AG10803 (cell line): ENCODE measurements at regions not wholly inside any gene's neighbourhood (a gene's known extent, or its start where the extent isn't known, plus 50 kb on each side); places are given as distances from the start of the nearest gene placed in this dataset.
"Not testable (repeated sequence)": the region's sequence is repeated elsewhere in the genome, so short reads cannot be mapped to it uniquely, and the experiment has no call there.

ENCODE experiments used
- DNase-seq: peaks from one replicate; pipeline ENCODE4 v3.0.0; 2010; ENCODE audit warnings: low read depth
- H3K4me3 ChIP-seq: 2 replicates; pipeline ENCODE4 v1.5.1; 2011; ENCODE audit warnings: mild to moderate bottlenecking, low read length, control low read depth
- CTCF ChIP-seq: conservative IDR thresholded peaks from 2 replicates; pipeline ENCODE4 v1.5.1; 2011; ENCODE audit warnings: mild to moderate bottlenecking, low read length, control low read depth, inconsistent platforms

DNA sequence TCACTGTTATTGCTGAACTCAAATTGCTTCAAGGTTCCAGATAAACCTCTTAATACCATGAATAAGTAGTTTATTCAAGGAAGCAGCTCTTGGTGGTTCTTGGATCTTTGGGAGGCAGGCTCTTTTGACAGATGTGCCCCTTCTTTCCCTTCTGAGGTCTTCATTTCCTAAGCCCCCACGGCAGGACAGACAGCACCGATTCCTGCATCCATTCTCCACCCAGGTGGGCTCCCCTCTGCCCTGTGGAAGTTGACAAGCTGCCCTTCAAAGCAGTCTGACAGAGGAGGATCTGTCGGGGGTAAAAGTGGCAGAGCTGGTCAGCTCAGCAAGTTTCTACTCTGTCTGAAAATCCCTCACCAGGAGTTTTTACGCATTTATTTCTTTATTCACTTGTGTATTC lies 605.3 kb upstream of the B3GAT1 start:
- no peak for DNase-seq
- no peak overlapping the region for H3K4me3 ChIP-seq
- TF ChIP-seq CTCF = no peak

DNA sequence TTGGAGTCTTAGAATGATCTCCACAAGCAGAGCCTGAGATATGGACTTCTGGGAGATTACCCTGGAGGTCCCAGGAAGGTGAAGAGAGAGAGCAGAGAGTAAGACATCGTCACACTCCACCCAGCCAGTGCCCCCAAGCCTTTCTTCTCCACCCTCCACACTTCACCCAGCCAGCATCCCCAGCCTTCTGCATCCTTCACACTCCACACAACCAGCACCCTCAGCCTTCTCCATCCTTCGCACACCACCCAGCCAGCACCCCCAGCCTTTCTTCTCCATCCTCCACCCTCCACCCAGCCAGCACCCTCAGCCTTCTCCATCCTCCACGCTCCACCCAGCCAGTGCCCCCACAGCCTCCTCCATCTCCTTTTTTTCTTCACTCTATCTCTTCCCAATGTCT lies 603.9 kb upstream of the B3GAT1 start:
- H3K4me3 ChIP-seq = no peak overlapping the region
- no peak for DNase-seq

DNA sequence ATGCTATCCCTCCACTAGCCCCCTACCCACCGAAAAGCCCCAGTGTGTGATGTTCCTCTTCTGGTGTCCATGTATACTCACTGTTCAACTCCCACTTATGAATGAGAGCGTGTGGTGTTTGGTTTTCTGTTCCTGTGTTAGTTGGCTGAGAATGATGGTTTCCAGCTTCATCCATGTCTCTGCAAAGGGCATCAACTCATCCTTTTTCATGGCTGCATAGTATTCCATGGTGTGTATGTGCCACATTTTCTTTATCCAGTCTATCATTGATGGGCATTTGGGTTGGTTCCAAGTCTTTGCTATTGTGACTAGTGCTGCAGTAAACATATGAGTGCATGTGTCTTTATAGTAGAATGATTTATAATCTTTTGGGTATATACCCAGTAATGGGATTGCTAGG lies 599.3 kb upstream of the B3GAT1 start:
- H3K4me3 ChIP-seq, DNase-seq: not testable (repeated sequence)

More for the DNA sequence above, 603.9 kb upstream of the B3GAT1 start:
- TF ChIP-seq CTCF = no peak

- H3K4me3 ChIP-seq = no peak overlapping the region
- DNase-seq = no peak
- TF ChIP-seq CTCF = no peak
These were observed 597.1 kb upstream of the B3GAT1 start for GRCh38 chr11:135009125-135009524.

DNA sequence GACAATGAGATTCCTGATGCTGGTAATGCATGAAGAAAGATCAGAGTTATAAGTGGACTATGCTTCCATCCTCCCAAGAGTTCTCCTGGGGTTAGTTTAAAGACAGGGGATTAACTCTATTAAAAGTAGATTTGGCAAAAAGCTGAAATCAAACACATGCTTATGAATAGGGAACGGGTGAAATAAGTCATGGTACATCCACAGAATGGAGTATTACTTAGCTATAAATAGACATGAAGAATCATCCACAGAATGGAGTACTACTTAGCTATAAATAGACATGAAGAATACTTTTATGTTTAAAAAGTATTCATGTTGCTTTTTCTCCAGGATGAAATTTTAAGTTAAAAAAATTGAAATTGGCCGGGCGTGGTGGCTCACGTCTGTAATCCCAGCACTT lies 596.4 kb upstream of the B3GAT1 start:
- TF ChIP-seq CTCF = no peak
- no peak overlapping the region for H3K4me3 ChIP-seq
- no peak for DNase-seq

GRCh38 chr11:135008001-135008405 lies 596.0 kb upstream of the B3GAT1 start:
- no peak overlapping the region for H3K4me3 ChIP-seq

DNA sequence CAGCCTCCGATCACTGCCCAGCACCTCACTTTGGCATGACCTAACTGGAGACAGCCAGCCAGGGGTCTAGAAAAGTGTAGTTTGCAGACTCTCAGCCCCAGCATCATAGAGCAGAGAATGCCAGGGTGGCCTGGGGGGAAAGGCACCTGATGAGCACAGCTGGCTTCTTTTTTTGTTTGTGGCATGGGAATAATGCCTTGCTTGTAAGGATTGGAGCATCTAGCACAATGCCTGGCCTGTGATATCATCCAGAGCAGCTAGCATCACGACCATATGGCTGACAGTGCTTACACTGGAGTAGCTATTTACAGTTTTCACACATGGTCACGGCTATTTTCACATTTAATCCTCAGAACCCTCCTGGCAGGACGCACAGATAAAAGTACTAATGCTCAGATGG lies 594.8 kb upstream of the B3GAT1 start:
- DNase-seq = no peak
- no peak for TF ChIP-seq CTCF
- H3K4me3 ChIP-seq = no peak overlapping the region

More at GRCh38 chr11:135008001-135008405, 596.0 kb upstream of the B3GAT1 start:
- TF ChIP-seq CTCF = no peak
- no peak for DNase-seq

DNA sequence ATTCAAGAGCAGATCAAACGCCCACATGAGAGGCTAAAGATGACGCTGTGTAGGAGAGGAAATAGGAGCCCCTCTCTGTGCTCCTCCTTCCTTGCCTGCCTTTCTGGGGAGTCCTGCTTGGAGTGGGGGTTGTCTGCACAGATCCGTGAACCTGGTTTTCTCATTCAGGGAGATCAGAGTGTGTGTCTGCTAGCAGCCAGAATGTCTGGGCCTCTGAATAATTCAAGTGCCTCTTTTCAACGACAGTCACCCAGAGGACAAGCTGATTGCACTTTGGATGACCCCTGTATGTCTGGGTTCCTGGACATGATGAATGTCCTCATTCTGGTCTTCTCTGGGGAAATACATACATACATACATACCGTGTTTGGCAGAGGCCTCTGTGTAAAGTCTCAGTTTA lies 592.5 kb upstream of the B3GAT1 start:
- no peak for DNase-seq
- no peak overlapping the region for H3K4me3 ChIP-seq
- no peak for TF ChIP-seq CTCF
